ENCODE measurements at regions not wholly inside any gene's neighbourhood (a gene's known extent, or its start where the extent isn't known, plus 50 kb on each side); places are given as distances from the start of the nearest gene placed in this dataset.

- Histone ChIP-seq H3K27me3 (ENCODE audit: control insufficient read depth in 1 of 2, insufficient read depth in 2 of 2, low read length in 2 of 2) (no peaks in the 10 kb centered on the region), H3K27ac (ENCODE audit: low read depth, low read length) (no peak overlapping the region), H3K9me3 (ENCODE audit: control insufficient read depth in 1 of 2, low read length in 2 of 2) (no peaks in the 10 kb centered on the region), H3K4me1 (ENCODE audit: control insufficient read depth in 1 of 2, insufficient read depth in 2 of 2, low read length in 2 of 2) (peaks cover 3 to 7% of the 10 kb centered on the region in 2 donors), H3K36me3 (ENCODE audit: control insufficient read depth in 1 of 2, insufficient read depth in 2 of 2, low read length in 2 of 2) (no peaks in the 10 kb centered on the region), H3K4me3 (ENCODE audit: low read depth in 1 of 2, low read length in 2 of 2) (no peak overlapping the region), H3K9ac (ENCODE audit: low read depth in 1 of 2, low read length in 2 of 2) (no peak overlapping the region)
Observed at GRCh38 chr9:84169240-84169639, 171.3 kb downstream of the SLC28A3 start.

- H3K27ac ChIP-seq (ENCODE audit: low read depth, low read length) = no peak overlapping the region
- no peaks in the 10 kb centered on the region for H3K9me3 ChIP-seq (ENCODE audit: control insufficient read depth in 1 of 2, low read length in 2 of 2)
- no peaks in the 10 kb centered on the region for H3K27me3 ChIP-seq (ENCODE audit: control insufficient read depth in 1 of 2, insufficient read depth in 2 of 2, low read length in 2 of 2)
- H3K9ac ChIP-seq (ENCODE audit: low read depth in 1 of 2, low read length in 2 of 2) = no peak overlapping the region
- no peak overlapping the region for H3K4me3 ChIP-seq (ENCODE audit: low read depth in 1 of 2, low read length in 2 of 2)
- no peaks in the 10 kb centered on the region for H3K36me3 ChIP-seq (ENCODE audit: control insufficient read depth in 1 of 2, insufficient read depth in 2 of 2, low read length in 2 of 2)
- peaks cover 6 to 7% of the 10 kb centered on the region in 2 donors for H3K4me1 ChIP-seq (ENCODE audit: control insufficient read depth in 1 of 2, insufficient read depth in 2 of 2, low read length in 2 of 2)
Observed at GRCh38 chr9:84170521-84171141, 169.9 kb downstream of the SLC28A3 start.

- no peaks in the 10 kb centered on the region for H3K27me3 ChIP-seq (ENCODE audit: control insufficient read depth in 1 of 2, insufficient read depth in 2 of 2, low read length in 2 of 2)
- H3K4me1 ChIP-seq (ENCODE audit: control insufficient read depth in 1 of 2, insufficient read depth in 2 of 2, low read length in 2 of 2) = peaks cover 6 to 7% of the 10 kb centered on the region in 2 donors
- no peak overlapping the region for H3K4me3 ChIP-seq (ENCODE audit: low read depth in 1 of 2, low read length in 2 of 2)
- H3K36me3 ChIP-seq (ENCODE audit: control insufficient read depth in 1 of 2, insufficient read depth in 2 of 2, low read length in 2 of 2) = no peaks in the 10 kb centered on the region
- no peak overlapping the region for H3K9ac ChIP-seq (ENCODE audit: low read depth in 1 of 2, low read length in 2 of 2)
- H3K9me3 ChIP-seq (ENCODE audit: control insufficient read depth in 1 of 2, low read length in 2 of 2) = no peaks in the 10 kb centered on the region
- no peak overlapping the region for H3K27ac ChIP-seq (ENCODE audit: low read depth, low read length)
Observed at GRCh38 chr9:84173961-84174360, 166.6 kb downstream of the SLC28A3 start.

- peaks cover 6 to 7% of the 10 kb centered on the region in 2 donors for H3K4me1 ChIP-seq (ENCODE audit: control insufficient read depth in 1 of 2, insufficient read depth in 2 of 2, low read length in 2 of 2)
- H3K9me3 ChIP-seq (ENCODE audit: control insufficient read depth in 1 of 2, low read length in 2 of 2) = no peaks in the 10 kb centered on the region
- no peak overlapping the region for H3K4me3 ChIP-seq (ENCODE audit: low read depth in 1 of 2, low read length in 2 of 2)
- H3K36me3 ChIP-seq (ENCODE audit: control insufficient read depth in 1 of 2, insufficient read depth in 2 of 2, low read length in 2 of 2) = no peaks in the 10 kb centered on the region
- H3K9ac ChIP-seq (ENCODE audit: low read depth in 1 of 2, low read length in 2 of 2) = no peak overlapping the region
- H3K27ac ChIP-seq (ENCODE audit: low read depth, low read length) = no peak overlapping the region
- H3K27me3 ChIP-seq (ENCODE audit: control insufficient read depth in 1 of 2, insufficient read depth in 2 of 2, low read length in 2 of 2) = no peaks in the 10 kb centered on the region
Observed at GRCh38 chr9:84174486-84174885, 166.1 kb downstream of the SLC28A3 start.

- Histone ChIP-seq H3K27me3 (ENCODE audit: control insufficient read depth in 1 of 2, insufficient read depth in 2 of 2, low read length in 2 of 2) (no peaks in the 10 kb centered on the region), H3K9me3 (ENCODE audit: control insufficient read depth in 1 of 2, low read length in 2 of 2) (no peaks in the 10 kb centered on the region), H3K9ac (ENCODE audit: low read depth in 1 of 2, low read length in 2 of 2) (no peak overlapping the region)
Observed at GRCh38 chr9:84177407-84177806, 163.2 kb downstream of the SLC28A3 start.

GRCh38 chr9:84179531-84179930 is 161.0 kb downstream of the SLC28A3 start:
- Histone ChIP-seq H3K27ac (ENCODE audit: low read depth, low read length) (no peak overlapping the region), H3K4me3 (ENCODE audit: low read depth in 1 of 2, low read length in 2 of 2) (no peak overlapping the region), H3K4me1 (ENCODE audit: control insufficient read depth in 1 of 2, insufficient read depth in 2 of 2, low read length in 2 of 2) (peaks cover 3 to 5% of the 10 kb centered on the region in 2 donors), H3K9me3 (ENCODE audit: control insufficient read depth in 1 of 2, low read length in 2 of 2) (no peaks in the 10 kb centered on the region), H3K9ac (ENCODE audit: low read depth in 1 of 2, low read length in 2 of 2) (no peak overlapping the region), H3K27me3 (ENCODE audit: control insufficient read depth in 1 of 2, insufficient read depth in 2 of 2, low read length in 2 of 2) (no peaks in the 10 kb centered on the region), H3K36me3 (ENCODE audit: control insufficient read depth in 1 of 2, insufficient read depth in 2 of 2, low read length in 2 of 2) (no peaks in the 10 kb centered on the region)

More at GRCh38 chr9:84177407-84177806, 163.2 kb downstream of the SLC28A3 start:
- no peak overlapping the region for H3K27ac ChIP-seq (ENCODE audit: low read depth, low read length)
- H3K4me3 ChIP-seq (ENCODE audit: low read depth in 1 of 2, low read length in 2 of 2) = no peak overlapping the region
- H3K36me3 ChIP-seq (ENCODE audit: control insufficient read depth in 1 of 2, insufficient read depth in 2 of 2, low read length in 2 of 2) = no peaks in the 10 kb centered on the region
- H3K4me1 ChIP-seq (ENCODE audit: control insufficient read depth in 1 of 2, insufficient read depth in 2 of 2, low read length in 2 of 2) = peaks cover 3 to 5% of the 10 kb centered on the region in 2 donors

- Histone ChIP-seq H3K4me3 (ENCODE audit: low read depth in 1 of 2, low read length in 2 of 2) (no peak overlapping the region), H3K9ac (ENCODE audit: low read depth in 1 of 2, low read length in 2 of 2) (no peak overlapping the region), H3K9me3 (ENCODE audit: control insufficient read depth in 1 of 2, low read length in 2 of 2) (no peaks in the 10 kb centered on the region), H3K36me3 (ENCODE audit: control insufficient read depth in 1 of 2, insufficient read depth in 2 of 2, low read length in 2 of 2) (no peaks in the 10 kb centered on the region), H3K27ac (ENCODE audit: low read depth, low read length) (no peak overlapping the region), H3K27me3 (ENCODE audit: control insufficient read depth in 1 of 2, insufficient read depth in 2 of 2, low read length in 2 of 2) (no peaks in the 10 kb centered on the region), H3K4me1 (ENCODE audit: control insufficient read depth in 1 of 2, insufficient read depth in 2 of 2, low read length in 2 of 2) (peaks cover 0 to 3% of the 10 kb centered on the region in 2 donors)
Observed at GRCh38 chr9:84187090-84187489, 153.5 kb downstream of the SLC28A3 start.

GRCh38 chr9:84189904-84190303 is 150.7 kb downstream of the SLC28A3 start:
- Histone ChIP-seq H3K27me3 (ENCODE audit: control insufficient read depth in 1 of 2, insufficient read depth in 2 of 2, low read length in 2 of 2) (no peaks in the 10 kb centered on the region), H3K4me1 (ENCODE audit: control insufficient read depth in 1 of 2, insufficient read depth in 2 of 2, low read length in 2 of 2) (peaks cover 0 to 3% of the 10 kb centered on the region in 2 donors), H3K4me3 (ENCODE audit: low read depth in 1 of 2, low read length in 2 of 2) (no peak overlapping the region), H3K9me3 (ENCODE audit: control insufficient read depth in 1 of 2, low read length in 2 of 2) (no peaks in the 10 kb centered on the region), H3K9ac (ENCODE audit: low read depth in 1 of 2, low read length in 2 of 2) (no peak overlapping the region), H3K27ac (ENCODE audit: low read depth, low read length) (no peak overlapping the region), H3K36me3 (ENCODE audit: control insufficient read depth in 1 of 2, insufficient read depth in 2 of 2, low read length in 2 of 2) (no peaks in the 10 kb centered on the region)

GRCh38 chr9:84190411-84190810 is 150.1 kb downstream of the SLC28A3 start:
- Histone ChIP-seq H3K9me3 (ENCODE audit: control insufficient read depth in 1 of 2, low read length in 2 of 2) (no peaks in the 10 kb centered on the region), H3K27ac (ENCODE audit: low read depth, low read length) (no peak overlapping the region), H3K27me3 (ENCODE audit: control insufficient read depth in 1 of 2, insufficient read depth in 2 of 2, low read length in 2 of 2) (no peaks in the 10 kb centered on the region), H3K36me3 (ENCODE audit: control insufficient read depth in 1 of 2, insufficient read depth in 2 of 2, low read length in 2 of 2) (no peaks in the 10 kb centered on the region), H3K4me3 (ENCODE audit: low read depth in 1 of 2, low read length in 2 of 2) (no peak overlapping the region), H3K9ac (ENCODE audit: low read depth in 1 of 2, low read length in 2 of 2) (no peak overlapping the region), H3K4me1 (ENCODE audit: control insufficient read depth in 1 of 2, insufficient read depth in 2 of 2, low read length in 2 of 2) (peaks cover 0 to 3% of the 10 kb centered on the region in 2 donors)

- Histone ChIP-seq H3K4me1 (ENCODE audit: control insufficient read depth in 1 of 2, insufficient read depth in 2 of 2, low read length in 2 of 2) (no peaks in the 10 kb centered on the region), H3K27me3 (ENCODE audit: control insufficient read depth in 1 of 2, insufficient read depth in 2 of 2, low read length in 2 of 2) (no peaks in the 10 kb centered on the region), H3K9me3 (ENCODE audit: control insufficient read depth in 1 of 2, low read length in 2 of 2) (no peaks in the 10 kb centered on the region), H3K9ac (ENCODE audit: low read depth in 1 of 2, low read length in 2 of 2) (no peak overlapping the region), H3K4me3 (ENCODE audit: low read depth in 1 of 2, low read length in 2 of 2) (no peak overlapping the region), H3K36me3 (ENCODE audit: control insufficient read depth in 1 of 2, insufficient read depth in 2 of 2, low read length in 2 of 2) (no peaks in the 10 kb centered on the region), H3K27ac (ENCODE audit: low read depth, low read length) (no peak overlapping the region)
Observed at GRCh38 chr9:84206801-84207370, 133.7 kb downstream of the SLC28A3 start.
